ENCODE measurements at regions not wholly inside any gene's neighbourhood (a gene's known extent, or its start where the extent isn't known, plus 50 kb on each side); places are given as distances from the start of the nearest gene placed in this dataset.

- no peak for TF ChIP-seq CTCF (IDR thresholded peaks at IDR 0.05)
- no peak overlapping the region for H3K4me3 ChIP-seq
- H3K27ac ChIP-seq = no peak overlapping the region
- peak; percentile 17 for DNase-seq (ENCODE audit: low spot score)
Measured at GRCh38 chr7:131883196-131883595, 326.8 kb upstream of the PODXL start.

- no peak overlapping the region for H3K27ac ChIP-seq
- TF ChIP-seq CTCF (IDR thresholded peaks at IDR 0.05) = no peak
Measured at GRCh38 chr7:131882321-131882720, 325.9 kb upstream of the PODXL start.

GRCh38 chr7:131880078-131880477, 323.6 kb upstream of the PODXL start:
- Histone ChIP-seq H3K27ac (no peak overlapping the region), H3K4me3 (no peak overlapping the region)
- DNase-seq (ENCODE audit: low spot score) = no peak
- TF ChIP-seq CTCF (IDR thresholded peaks at IDR 0.05) = no peak

More at GRCh38 chr7:131882321-131882720, 325.9 kb upstream of the PODXL start:
- no peak overlapping the region for H3K4me3 ChIP-seq
- peak; percentile 3 for DNase-seq (ENCODE audit: low spot score)

GRCh38 chr7:131879424-131879823, 323.0 kb upstream of the PODXL start:
- TF ChIP-seq CTCF (IDR thresholded peaks at IDR 0.05) = no peak
- H3K27ac ChIP-seq = no peak overlapping the region
- DNase-seq (ENCODE audit: low spot score) = no peak

GRCh38 chr7:131878777-131879176, 322.3 kb upstream of the PODXL start:
- no peak for TF ChIP-seq CTCF (IDR thresholded peaks at IDR 0.05)
- DNase-seq (ENCODE audit: low spot score) = no peak
- no peak overlapping the region for H3K27ac ChIP-seq
- H3K4me3 ChIP-seq = no peak overlapping the region

More at GRCh38 chr7:131879424-131879823, 323.0 kb upstream of the PODXL start:
- H3K4me3 ChIP-seq = no peak overlapping the region

GRCh38 chr7:131873581-131873980, 317.2 kb upstream of the PODXL start:
- DNase-seq (ENCODE audit: low spot score) = no peak
- H3K27ac ChIP-seq = no peak overlapping the region
- H3K4me3 ChIP-seq = no peak overlapping the region
- no peak for TF ChIP-seq CTCF (IDR thresholded peaks at IDR 0.05)

- no peak for TF ChIP-seq CTCF (IDR thresholded peaks at IDR 0.05)
- no peak overlapping the region for H3K4me3 ChIP-seq
- no peak overlapping the region for H3K27ac ChIP-seq
Measured at GRCh38 chr7:131869986-131870385, 313.6 kb upstream of the PODXL start.

More at GRCh38 chr7:131869986-131870385, 313.6 kb upstream of the PODXL start:
- DNase-seq (ENCODE audit: low spot score) = no peak

Data from coronary artery (tissue), 2 donors.